ENCODE measurements at regions not wholly inside any gene's neighbourhood (a gene's known extent, or its start where the extent isn't known, plus 50 kb on each side); places are given as distances from the start of the nearest gene placed in this dataset.

DNA sequence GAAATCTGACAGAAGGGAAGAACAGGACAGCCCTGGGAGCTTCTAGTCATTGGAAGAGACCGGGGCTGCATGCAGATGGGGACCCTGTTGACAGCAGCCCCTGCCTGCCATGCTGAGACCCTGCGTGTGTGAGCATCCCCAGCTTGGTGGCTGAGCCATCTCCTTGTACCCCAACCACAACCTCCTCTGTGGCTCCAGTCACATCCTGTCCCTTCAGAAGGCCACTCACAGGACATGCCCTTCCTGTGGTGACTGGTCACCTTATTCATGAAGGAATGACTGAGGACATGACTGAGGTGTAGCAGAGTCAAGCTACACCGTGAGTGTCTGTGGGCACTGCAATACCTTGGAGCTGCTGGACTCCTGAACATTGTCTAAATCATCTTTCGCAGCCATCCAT is 141.8 kb upstream of the ERRFI1 start:
- no peak for TF ChIP-seq POLR2AphosphoS5 (IDR thresholded peaks at IDR 0.05)
- TF ChIP-seq CTCF (IDR thresholded peaks at IDR 0.05 in 8 of 11, conservative IDR thresholded peaks at IDR 0.05 in 3 of 11), result no peak

Data from spleen (tissue), 7 donors.